Stimulated activated CD8-positive, alpha-beta memory T cell treated with anti-CD3 and anti-CD28 coated beads, Interleukin-15, amount 100 ng/mL, for 4 hours (primary cell): ENCODE measurements at regions not wholly inside any gene's neighbourhood (a gene's known extent, or its start where the extent isn't known, plus 50 kb on each side); places are given as distances from the start of the nearest gene placed in this dataset.

ENCODE experiments used
- DNase-seq, 2 donors: peaks; one replicate each; pipeline ENCODE4 v3.0.0-alpha.2; 2020; ENCODE audit warnings: low read depth in 2 of 2

GRCh38 chr3:72698154-72698917 lies 149.9 kb downstream of the SHQ1 start:
- no peak for DNase-seq

DNA sequence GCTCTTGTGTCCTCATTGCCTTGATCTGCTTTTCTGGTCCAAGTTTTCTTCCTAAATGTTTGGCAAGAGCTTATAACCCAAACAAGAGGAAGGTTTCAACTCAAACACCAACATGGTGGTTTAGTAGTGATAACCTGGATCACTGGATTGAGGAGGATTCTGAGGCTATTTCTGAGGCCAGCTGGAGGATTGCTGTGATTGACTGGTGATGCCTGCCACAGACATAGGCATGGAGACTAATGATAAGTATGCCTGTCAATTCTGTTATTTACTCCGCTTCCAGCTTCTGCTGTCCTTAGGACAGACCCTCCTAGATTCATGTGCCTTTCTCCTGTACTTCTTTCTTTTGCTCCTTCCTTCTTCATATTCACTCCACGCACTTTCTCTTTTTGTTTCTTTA lies 150.5 kb downstream of the SHQ1 start:
- DNase-seq, result no peak

- no peak for DNase-seq
These were observed 151.4 kb downstream of the SHQ1 start for GRCh38 chr3:72696815-72697214.

DNA sequence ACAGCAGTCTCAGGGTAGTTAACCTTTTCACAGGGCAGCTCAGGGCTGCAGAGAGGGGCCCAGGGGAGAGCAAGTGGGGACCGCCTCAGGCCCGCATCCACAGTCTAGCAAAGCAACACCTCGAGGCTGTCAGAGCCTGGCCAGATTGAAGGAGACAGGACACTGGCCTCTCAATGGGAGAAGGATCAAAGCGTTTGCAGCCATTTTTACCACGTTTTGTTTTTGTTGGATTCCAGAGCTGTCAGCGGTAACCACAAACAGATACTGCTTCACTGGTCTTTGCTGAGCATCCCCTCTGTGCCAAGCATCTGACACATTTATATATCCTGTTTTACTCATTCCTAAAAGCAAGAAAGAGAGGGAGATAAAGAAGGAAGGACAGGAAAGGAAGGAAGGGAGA lies 153.8 kb downstream of the SHQ1 start:
- DNase-seq, result no peak

DNA sequence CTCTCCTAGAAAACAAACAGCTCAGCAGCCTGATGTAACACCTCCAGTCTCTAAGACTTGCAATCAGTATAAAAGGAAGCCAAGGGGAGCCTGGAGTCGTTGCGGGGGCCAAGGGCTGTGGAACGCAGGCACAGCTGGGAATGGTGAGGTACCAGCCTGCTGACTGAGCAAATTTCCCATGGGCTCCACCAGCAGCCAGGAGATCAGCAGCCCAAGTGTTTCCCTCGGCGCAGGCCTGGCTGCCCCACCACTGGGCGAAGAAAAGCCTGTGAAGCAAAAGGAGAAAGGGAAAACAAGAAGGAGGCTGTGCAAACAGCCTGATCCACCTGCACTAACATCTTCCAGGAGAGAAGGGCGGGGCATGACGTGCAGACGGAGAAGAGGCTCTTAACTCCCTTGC lies 155.3 kb downstream of the SHQ1 start:
- no peak for DNase-seq

DNA sequence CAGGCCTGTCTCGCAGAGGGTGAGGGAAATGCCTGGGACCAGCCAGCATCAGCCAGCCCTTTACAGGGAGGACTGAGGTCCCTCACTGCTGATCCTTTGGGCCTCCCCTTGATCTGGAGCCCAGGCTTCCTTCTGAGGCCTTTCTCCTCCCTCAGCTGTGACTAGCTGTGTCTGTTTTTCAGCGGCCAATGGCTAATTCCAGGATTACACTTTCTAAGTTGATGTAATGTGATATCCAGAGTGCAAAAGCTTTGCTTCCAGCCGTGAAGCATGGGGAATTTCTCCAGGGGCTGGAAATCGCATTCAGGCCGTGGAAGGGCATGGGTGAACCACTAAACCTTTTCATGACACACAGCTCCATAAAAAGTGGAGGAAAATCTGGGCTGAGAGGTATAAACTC lies 157.6 kb downstream of the SHQ1 start:
- DNase-seq, result no peak

- no peak for DNase-seq
These were observed 165.3 kb downstream of the SHQ1 start for GRCh38 chr3:72682936-72683452.

DNA sequence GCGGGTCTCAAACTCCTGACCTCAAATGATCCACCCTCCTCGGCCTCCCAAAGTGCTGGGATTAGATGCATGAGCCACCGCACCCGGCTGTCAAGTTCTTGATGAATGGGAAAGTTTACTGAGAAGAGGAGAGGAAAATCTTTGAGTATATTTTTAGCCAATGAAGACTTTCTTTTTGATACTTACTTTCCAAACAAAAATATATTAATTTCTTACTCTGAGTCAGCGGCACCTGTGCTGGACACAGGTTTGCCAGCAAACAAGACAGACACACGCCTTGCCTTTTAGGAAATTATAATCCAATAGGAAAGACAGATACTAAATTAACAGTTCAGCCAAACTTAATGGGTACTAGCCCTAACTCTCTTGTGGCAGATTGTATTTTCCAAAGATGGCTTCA lies 166.6 kb downstream of the SHQ1 start:
- DNase-seq, result no peak

- no peak for DNase-seq
These were observed 167.5 kb downstream of the SHQ1 start for GRCh38 chr3:72680766-72681165.

DNA sequence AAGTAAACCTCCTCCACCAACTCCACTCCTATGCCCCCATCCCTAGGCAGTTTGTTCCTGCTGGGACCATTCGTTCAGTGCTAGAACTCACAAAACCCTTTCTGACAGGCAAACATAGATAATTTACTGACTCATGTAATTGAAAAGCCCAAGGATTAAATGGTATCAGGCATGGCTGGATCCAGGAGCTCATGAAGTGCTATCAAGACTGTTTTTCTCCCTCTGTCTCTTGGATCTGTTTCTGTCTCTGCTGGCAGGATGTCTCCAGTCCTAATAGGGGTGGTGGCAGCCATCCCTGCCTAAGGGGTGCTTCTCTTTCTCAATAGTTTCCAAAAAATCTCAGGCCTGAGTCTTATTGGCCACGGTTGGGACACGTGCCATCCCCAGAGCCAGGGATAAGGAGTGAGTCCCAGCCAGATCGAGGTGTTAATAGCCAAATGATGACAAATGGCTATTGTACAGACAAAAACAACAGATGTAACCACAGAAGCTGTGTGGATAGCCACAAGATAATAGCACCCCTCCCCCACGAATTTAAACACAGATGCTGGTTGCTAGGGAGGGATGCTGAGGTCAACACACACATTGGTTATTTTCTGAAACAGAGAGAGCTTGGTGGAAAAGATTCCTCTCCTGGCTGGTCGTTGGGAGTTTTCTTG lies 168.6 kb downstream of the SHQ1 start:
- no peak for DNase-seq

GRCh38 chr3:72678867-72679266 lies 169.4 kb downstream of the SHQ1 start:
- DNase-seq, result no peak

DNA sequence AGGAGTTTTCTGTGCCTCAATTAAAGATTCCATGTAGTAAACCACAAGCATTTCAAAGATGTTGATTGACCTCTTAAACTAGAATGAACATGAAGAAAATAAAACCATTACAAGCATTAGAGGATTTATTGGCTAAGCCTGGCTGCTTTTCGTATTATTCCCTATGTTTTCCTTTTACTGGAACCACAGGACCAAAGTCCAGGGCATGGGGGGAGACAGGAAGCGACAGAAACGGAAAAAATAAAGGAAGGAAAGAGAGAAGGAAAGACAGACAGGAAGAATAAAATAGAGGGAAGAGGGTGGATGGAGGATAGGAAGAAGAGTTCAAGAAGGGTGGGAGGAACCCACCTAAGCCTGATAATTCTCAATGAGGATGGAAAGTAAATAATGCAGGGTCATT lies 169.9 kb downstream of the SHQ1 start:
- no peak for DNase-seq

GRCh38 chr3:72675243-72675642 lies 173.0 kb downstream of the SHQ1 start:
- DNase-seq, result no peak

DNA sequence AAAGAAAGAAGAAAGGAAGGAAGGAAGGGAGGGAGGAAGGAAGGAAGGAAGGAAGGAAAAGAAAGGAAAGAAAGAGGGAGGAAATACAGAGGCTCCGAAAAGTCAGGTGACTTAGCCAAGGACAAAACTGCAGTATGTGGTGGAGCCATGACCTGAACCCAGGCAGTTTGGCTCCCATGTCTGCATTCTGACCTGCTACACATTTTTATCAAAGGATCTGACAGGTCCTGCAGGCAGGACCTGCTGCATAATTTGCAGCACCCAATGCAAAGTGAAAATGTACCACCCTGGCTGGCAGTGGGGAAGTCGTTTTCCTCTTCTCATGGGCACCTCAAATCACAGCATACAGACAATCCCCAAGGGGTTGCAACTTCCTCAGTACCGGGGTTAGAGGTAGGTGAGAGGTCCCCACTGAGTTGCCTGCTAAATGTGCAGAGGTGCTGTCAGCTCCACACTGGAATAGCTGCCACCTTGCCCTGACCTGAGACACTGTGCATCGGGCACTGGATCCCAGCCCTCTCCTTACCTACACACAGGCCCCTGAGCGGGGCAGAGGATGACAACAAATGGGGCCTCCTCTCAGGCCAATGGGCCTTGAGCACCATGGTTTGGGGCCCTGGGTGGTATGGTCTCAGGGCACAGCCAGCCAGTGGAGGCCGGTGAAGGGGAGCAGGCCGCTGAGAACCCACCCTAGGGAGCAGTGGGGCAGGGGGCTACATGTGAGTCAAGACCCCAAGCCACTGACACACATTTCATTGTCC lies 175.1 kb downstream of the SHQ1 start:
- DNase-seq, result no peak

GRCh38 chr3:72669224-72669623 lies 179.0 kb downstream of the SHQ1 start:
- no peak for DNase-seq

GRCh38 chr3:72666447-72666755 lies 181.8 kb downstream of the SHQ1 start:
- no peak for DNase-seq

GRCh38 chr3:72665701-72666446 lies 182.4 kb downstream of the SHQ1 start:
- DNase-seq, result no peak

DNA sequence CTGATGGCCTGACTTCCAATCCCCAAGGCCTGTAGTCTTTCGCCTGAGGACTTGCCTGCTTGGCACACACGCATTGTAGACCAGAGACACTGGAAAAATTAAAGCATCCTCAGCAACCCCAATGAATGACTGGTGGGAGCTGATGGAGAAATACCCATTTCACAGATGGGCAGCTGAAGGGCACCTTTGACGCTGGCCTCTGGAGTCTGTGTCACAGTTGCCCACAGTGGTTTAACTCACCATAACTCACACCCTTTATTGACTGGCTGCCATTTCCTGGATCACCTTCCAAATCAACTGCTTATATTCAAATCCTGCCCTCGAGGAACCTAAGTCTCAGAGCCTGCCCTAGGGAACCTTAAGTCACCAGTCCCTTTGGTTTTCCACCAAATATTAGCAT lies 183.1 kb downstream of the SHQ1 start:
- DNase-seq, result no peak

GRCh38 chr3:72664184-72664975 lies 183.9 kb downstream of the SHQ1 start:
- no peak for DNase-seq

DNA sequence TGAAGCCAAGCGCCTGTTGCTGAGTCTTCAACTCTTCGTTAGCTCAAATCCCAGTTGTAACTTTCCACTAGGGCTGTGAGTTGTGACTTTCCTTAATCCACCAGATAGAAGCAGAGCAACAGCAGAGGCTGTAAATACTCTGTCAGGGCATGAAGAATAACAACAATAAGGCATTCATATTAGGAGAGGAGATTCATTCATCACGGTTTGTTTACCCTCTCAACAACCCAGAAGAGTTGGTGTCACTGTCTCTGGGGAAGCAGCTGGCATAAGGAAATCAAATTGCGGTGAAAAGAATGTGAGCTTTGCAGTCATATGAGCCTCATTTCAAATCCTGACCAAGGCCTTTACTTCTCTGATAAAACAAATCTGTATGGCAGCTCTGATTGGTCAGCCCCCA lies 184.8 kb downstream of the SHQ1 start:
- DNase-seq, result no peak

GRCh38 chr3:72661115-72661457 lies 187.2 kb downstream of the SHQ1 start:
- DNase-seq, result no peak
